ENCODE measurements at regions not wholly inside any gene's neighbourhood (a gene's known extent, or its start where the extent isn't known, plus 50 kb on each side); places are given as distances from the start of the nearest gene placed in this dataset.

DNA sequence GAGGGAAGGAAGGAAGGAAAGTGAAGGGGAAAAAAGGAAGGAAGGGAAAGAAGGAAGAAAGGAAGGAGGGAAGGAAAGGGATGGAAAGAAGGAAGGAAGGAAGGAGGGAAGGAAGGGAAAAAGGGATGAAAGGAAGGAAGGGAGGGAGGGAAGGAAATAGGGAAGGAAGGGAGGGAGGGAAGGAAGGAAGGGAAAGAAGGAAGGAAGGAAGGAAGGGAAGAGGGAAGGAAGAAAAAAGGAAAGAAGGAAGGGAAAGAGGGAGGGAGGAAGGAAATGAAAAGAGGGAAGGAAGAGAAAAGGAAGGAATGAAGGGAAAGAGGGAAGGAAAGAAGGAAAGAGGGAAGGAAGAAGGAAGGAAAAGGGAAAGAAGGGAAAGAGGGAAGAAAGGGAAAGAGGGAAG lies 136.9 kb downstream of the BARX1 start:
- Histone ChIP-seq H3K9me1 (ENCODE audit: control insufficient read depth, insufficient read depth, low read length) (no peaks in the 10 kb centered on the region), H3K4me2 (ENCODE audit: insufficient read depth, low read length) (no peak overlapping the region), H3K9me3 (replicated peaks; ENCODE audit: control insufficient read depth, insufficient read depth, low read depth, low read length) (no peaks in the 10 kb centered on the region), H3K4me1 (replicated peaks in 1 of 2; ENCODE audit: control insufficient read depth in 2 of 2, insufficient read depth in 2 of 2, low read length in 2 of 2) (peaks cover 0 to 6% of the 10 kb centered on the region in 2 experiments; a peak in 2 of 5 replicates), H3K79me2 (ENCODE audit: control insufficient read depth, insufficient read depth, low read length) (no peaks in the 10 kb centered on the region), H4K20me1 (replicated peaks; ENCODE audit: control insufficient read depth, insufficient read depth, low read length) (no peaks in the 10 kb centered on the region; the same call in 1 of the 2 replicates), H3K4me3 (no peak overlapping the region), H3K9ac (ENCODE audit: insufficient read depth in 1 of 2, low read depth in 2 of 2, low read length in 2 of 2) (no peak overlapping the region), H2AFZ (ENCODE audit: low read depth, low read length) (no peak overlapping the region), H3K27me3 (ENCODE audit: control insufficient read depth in 2 of 2, insufficient read depth in 2 of 2, low read length in 2 of 2) (peaks cover 0 to 36% of the 10 kb centered on the region in 2 experiments; a peak in 3 of 5 replicates), H3K36me3 (ENCODE audit: control insufficient read depth, insufficient read depth, low read length) (no peaks in the 10 kb centered on the region), H3K27ac (ENCODE audit: extremely low read depth, low read depth, low read length) (no peak overlapping the region)
- BruUV-seq (replicated peaks), result no TSS peak
- in situ Hi-C loops (cut with MboI) (no loop called here), intact Hi-C loops (cut with micrococcal nuclease) (no loop called here)
- FAIRE-seq, result no peak
- ChIA-PET POLR2A (no interaction called here), CTCF (ENCODE audit: low intra/inter-chr PET ratio) (no interaction called here)
- no peak for DNase-seq (ENCODE audit: extremely low read depth in 1 of 4, low spot score in 3 of 4)
- no peak for ATAC-seq
- TF ChIP-seq TEAD4 (IDR thresholded peaks at IDR 0.05; ENCODE audit: low read length) (no peak), TEAD4 (CRISPR knock-in tag; IDR thresholded peaks at IDR 0.05; ENCODE audit: borderline replicate concordance) (no peak), U2AF2 (optimal IDR thresholded peaks at IDR 0.05; ENCODE audit: low read depth, low read length) (no peak), ZNF512 (tag; IDR thresholded peaks at IDR 0.05) (peak; percentile 64), ZNF395 (CRISPR knock-in tag; IDR thresholded peaks at IDR 0.05) (no peak)
